HG03066 (cell line): ENCODE measurements at regions not wholly inside any gene's neighbourhood (a gene's known extent, or its start where the extent isn't known, plus 50 kb on each side); places are given as distances from the start of the nearest gene placed in this dataset.
A peak's percentile ranks its signal among the peaks of the same experiment; 100 is the strongest.

ENCODE experiments used
- ATAC-seq: cut with Tn5 transposase; IDR thresholded peaks from one replicate; pipeline ENCODE4 v1.9.1; 2021; ENCODE audit warnings: low read depth; ENCODE audit not compliant: unreplicated experiment

DNA sequence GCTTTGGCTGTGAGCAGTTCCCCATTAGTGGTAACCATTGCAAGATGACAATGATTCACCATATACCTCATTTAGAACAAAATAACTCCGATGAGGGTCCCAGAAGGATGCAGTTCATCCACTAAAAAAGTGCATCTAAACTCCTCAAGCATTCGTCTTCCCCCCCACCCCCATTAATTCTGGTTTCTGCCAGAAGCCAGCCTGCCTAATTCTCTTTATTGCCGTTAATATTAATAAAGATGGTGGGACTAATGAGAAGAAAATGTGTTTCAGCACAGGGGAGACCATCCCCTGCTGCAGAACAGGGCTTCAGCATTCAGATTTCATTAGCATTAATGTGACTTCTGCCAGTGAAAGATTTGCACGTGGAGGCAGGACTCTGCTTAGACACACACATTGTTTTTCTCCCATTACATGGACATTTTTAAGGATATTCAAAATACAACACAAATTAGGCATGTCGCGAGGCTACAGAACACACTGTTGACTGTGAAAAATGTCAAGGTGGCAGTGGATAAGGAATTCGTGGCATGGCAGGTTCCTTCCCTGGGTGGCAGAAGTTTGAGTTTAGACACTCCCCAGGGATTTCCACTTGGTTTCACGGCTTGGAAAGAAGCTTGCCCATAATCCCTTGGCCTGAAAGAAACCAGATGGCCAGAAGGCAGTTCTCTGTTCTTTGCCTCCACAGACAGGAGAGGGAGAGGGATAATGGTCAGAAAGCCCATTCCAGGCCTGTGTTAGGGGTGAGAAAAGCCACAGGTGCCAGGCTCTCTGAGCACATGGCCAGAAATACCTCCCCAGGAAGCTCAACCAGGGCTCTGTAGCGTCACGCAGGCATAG is 236.5 kb downstream of the FOXO1 start:
- no peak for ATAC-seq

DNA sequence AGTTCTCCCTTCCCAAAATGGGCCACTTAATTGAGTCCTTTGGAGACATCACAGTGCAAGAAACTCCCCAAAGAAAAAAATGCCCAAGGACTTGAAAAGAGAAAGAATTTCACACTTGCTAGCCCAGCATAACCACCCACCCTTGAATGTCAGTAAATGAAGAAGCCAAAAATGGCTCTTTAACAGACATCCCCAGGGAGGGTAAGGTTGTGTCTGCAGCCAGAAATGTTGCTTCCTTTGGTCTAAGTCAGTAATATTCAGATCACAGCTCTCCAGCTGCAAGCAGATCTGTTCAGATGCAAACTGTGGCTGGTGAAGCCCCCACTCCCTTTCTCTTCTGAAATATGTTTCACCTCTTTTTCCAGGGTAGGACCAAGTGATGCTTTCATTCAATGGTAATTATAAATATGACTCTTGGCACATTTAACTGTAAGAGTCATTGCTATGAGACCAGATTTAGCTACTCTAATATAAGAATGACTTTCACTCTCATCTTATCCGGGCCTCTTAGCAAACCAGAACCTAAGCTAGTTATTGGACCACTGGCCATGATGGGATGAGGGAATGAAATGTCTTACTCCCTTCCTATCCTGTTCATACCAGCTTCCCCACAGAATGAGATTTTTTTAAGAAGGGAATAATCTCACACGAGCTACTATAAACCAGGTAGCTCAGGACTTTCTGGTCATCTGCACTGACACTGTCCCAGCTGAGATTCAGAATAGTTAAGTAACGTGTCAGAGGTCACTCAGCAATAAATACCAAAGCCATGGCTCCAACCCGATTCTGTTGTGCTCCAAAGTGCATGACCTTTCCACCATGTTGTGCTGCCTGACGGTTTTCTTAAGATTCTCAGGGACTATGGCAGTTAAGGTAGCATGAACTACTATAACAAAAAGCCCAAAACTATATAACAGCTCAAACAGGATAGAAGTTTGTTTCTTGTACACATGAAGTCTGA is 234.1 kb downstream of the FOXO1 start:
- ATAC-seq: peak; percentile 64

DNA sequence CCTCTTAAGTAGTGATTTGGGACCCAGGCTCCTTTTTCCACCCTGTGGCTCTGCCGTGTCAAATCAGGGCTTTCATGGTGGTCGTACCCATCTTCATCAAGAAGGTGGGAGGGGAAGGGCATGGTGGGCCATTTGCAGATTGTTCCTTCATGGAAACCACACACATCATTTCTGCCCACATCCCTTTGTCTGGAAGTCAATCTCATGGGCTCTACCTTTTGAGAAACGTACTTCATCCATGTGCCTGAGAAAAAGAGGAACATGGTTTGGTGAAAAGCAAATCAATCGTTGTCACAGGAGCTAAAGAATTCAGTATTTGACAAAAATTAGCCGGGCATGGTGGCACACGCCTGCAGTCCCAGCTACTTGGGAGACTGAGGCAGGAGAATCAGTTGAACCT is 233.4 kb downstream of the FOXO1 start:
- ATAC-seq: no peak

DNA sequence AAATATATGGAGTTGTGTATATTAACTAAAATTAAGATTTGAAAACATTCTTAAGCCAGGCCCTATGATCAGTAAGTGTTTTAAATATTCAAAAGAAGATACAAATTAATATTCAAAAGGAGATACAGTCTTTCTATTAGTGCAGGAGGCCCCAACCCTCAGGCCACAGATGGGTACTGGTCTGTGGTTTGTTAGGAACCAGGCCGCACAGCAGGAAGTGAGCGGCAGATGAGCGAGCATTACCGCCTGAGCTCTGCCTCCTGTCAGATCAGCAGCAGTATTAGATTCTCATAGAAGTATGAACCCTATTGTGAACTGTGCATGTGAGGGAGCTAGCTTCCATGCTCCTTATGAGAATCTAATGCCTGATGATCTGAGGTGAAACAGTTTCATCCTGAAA is 232.9 kb downstream of the FOXO1 start:
- ATAC-seq: no peak

DNA sequence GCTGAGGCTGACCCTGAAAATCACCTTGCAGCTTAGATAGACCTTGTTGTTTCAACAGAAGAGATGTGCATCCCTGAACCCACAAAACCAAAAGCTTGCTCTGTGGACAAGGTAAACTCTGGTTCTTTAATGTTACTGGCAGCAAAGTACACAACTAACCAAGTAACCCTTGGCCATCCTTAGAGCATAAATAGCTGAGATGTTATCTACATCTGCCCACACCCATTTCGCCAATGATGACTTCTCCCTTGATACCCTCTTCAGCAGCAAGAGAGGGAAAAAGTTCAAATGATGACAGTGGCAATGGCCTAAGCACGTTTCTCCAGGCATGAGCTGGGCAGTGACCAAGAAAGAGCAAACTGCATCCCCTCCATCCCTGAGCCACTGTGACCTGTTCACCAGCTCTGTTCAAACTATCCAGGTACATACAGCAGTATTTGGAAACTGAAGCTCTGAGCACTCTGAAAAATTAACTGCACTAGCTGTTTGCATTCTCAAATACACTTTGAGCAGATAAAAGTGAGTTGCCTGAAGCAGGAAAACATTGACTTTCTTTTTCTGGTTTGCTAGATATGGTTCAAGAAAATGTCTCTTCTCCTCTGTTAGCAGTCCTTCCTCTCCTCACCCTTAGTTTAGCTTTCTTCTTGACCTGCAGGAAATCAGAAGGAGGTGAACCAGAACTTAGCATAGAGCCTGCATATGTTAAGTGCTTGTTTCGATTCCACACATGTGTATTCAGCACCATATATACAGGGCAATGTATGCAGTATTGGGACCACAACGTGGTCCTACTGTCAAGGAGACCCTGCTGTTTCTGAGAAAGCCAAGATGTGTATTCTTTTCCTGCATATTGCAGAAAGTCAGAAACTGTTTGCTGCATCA is 231.7 kb downstream of the FOXO1 start:
- ATAC-seq: no peak

DNA sequence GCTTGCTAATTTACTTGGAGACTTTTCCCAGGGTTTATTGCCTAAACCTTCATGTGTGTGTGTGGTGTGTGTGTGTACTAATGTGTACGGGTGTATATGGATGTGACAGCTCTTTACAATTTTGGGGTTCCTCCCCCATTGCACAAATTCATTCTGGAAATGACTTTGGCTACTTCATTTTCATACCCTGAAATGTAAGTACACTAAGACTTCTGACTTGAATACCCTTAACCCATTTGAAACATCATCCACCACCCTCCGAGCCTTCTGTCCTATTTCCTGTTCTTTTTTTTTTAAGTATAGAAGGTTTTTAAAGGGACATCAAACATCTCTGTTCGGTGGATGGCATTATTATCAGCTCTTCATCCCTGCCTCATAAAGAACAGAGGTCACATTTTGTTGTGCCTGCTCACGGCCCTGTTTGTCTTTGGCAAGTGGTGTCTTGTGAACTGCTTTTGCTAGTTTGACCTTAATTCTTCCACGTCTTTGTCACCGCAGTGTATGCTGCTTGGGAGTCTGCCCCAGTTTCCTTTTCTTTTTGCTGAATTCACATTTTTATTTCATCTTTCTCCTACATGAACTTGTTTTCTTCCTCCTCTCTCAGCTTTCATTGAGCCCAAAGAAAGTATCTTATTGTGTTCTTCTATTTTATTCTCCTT is 228.3 kb downstream of the FOXO1 start:
- no peak for ATAC-seq

DNA sequence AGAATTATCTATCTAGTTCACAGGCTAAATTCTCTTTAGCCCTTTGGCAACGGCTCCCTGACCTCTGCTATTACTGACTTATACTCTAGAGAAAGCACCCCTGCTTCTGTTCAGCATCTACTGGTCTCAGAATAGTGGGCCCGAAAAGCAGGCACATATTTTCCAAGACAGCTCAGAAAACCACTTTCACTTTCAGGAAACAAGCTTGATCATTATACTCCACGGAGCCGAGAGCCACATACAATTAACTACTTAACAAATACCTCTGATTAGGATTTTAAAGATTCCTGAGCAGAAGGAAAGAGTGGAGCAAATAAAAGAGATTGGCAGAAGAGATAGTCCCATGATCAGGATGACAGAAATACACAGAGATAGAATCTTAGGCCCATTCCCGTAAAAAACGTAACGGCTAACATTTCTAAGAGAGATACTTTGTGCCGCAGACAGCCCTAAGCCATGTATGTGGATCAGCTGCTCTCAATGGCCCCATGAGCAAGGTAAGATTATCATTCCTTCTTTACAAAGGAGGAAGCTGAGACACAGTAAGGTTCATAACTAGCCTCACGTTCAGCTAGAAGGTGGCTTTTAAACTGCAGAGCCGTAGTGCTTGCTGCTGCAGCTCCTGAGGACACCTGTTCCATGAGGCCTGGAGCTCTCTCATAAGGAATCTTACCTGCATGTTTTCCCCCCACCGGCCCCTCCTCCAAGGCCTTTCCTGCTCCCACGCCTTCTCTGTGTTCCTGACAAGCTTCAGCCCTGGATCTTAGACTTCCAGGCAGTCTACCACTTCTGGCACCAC is 227.2 kb downstream of the FOXO1 start:
- no peak for ATAC-seq

DNA sequence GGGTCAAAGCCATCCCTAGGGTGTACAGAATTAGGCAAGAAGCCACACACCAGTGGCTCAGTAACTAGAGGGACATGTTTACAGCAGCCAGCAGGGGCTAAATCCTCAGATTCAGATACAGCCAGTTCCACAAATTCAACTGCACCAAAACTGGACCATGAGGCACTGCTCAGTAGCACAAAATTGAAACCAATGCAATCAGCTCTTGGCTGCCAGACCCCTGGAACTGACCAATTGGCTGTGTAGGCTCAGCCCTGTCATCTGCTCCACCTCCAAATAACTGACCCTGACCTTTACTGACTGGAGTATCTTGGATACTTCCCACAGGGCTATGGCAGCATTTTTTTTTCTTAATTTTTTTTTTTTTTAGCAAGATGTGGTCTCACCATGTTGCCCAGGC is 226.5 kb downstream of the FOXO1 start:
- ATAC-seq: no peak

DNA sequence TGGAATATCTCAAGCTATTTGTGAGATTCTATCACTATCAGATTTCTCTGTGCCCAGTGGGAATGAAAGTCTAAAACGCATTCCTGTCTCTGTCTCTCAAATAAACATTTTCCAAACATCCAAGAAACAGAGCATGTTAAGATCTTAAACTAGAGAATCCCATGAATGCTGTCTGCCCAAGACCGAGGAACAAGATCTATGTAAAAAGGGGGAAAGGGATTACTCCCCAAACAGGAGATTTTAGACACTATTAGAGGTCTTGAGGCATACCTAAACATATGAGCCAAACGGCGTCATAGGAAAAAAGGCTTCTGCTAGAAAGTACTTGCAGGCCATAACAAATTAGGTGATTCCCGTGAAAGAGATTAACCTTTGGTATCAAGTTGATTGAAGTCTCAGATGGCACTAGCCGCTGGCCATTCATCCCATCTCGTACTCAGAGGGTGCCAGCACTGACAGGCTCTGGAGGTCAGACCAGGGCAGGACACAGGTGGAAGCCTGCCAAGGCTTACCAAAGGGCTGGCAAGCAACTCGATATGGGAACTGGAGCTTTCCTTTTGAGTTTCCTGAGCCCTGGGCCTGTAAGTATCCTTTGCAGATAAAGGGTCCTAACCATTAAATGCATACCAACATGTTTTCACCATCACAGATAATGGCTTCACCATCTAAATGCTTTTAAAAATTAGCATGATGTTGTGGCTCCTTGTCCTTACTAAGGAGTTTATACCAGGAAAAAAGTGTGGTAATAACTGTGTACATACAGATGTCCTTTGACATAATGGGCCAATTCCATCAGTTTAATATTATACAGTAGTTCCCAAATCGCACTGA is 225.2 kb downstream of the FOXO1 start:
- no peak for ATAC-seq

DNA sequence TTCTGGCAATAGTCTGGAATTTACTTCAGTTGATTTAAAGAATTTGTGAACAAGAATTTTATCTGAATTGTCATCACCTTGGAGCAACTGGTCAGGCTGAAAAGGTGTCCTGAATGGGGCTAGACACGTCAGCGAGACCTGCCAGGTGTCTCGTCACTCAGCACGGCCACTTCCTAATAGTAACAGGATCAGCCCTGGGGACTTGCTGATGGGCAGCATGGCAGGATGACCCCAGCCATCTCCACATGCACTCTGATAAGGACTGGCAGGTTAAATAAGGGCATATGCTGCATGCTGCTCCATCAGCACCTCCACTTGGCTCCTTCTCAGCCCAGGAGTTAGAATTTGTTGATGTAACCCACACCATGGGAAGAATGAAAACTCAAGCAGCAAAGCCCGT is 224.2 kb downstream of the FOXO1 start:
- ATAC-seq: no peak

DNA sequence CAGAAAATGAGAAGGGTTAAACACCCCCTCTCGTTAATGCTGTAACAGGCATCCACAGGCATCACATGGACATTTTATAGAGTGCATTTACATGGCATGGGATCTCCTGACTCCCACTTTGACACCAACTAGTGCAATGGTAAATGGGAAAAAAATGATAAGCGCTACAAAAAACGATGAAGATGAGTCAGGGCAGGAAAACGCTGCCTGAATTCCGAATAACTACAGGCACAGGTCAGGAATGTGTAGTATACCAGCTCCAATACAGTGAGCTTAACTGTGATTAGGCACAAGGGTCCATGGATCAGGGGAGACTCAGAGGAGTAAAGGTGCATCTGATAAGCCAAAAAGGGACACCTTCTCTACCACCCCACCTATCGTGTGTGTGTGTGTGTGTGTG is 223.6 kb downstream of the FOXO1 start:
- no peak for ATAC-seq

DNA sequence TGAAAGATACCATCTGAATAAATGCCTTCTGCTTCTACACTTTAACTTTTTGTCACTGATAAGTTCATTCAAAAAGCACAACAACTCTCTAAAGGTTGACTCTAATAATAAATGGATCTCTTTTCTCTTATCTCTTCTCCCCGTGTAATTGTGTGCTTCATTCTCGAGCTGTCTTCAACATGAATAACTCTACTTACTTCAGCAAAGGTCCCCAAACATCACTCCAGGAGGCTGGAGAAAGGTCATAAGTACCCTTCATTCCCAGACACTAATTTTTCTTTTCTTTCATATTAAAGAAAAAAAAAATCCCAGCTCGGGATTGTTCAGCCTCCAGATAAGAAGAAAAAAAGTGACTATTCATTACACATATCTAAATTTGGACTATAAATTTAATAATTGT is 222.2 kb downstream of the FOXO1 start:
- no peak for ATAC-seq

DNA sequence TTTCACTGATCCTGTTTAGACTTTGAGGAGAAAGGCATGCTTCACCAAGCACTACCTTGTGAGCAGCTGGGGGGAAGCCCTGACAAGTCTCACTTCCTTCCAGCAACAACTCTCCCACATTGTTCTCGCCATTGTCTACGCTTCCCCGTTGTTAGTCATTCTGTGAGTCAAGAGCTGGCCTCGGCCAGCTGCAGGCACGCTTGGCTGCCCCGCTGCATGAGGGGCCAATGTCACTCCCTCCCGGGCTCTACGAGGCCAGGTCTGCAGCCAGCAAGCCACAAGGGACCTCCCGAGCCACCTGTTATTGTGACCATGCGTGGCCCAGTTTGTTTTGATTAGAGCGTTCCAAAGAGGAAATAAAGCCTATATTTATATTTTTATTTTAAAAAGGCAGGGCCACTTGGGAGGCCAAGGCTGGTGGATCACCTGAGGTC is 220.9 kb downstream of the FOXO1 start:
- peak; percentile 99 for ATAC-seq

DNA sequence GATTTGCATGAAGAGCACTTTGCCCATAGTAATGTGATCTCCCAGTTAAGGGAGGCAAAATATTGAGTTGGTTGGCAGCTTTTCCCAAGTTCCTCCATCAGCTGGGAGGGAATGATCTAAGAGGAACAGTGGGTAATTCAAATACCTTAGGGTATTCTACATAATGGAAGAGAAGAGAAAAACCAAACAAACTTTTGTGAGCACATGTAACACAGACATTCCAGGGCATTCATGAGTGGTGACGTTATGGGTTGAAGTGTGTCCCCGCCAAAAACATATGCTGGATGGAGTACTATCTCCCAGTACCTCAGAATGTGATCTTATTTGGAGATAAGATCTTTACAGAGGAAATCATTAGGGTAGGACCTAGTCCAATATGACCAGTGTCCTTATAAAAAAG is 220.1 kb downstream of the FOXO1 start:
- ATAC-seq: no peak

DNA sequence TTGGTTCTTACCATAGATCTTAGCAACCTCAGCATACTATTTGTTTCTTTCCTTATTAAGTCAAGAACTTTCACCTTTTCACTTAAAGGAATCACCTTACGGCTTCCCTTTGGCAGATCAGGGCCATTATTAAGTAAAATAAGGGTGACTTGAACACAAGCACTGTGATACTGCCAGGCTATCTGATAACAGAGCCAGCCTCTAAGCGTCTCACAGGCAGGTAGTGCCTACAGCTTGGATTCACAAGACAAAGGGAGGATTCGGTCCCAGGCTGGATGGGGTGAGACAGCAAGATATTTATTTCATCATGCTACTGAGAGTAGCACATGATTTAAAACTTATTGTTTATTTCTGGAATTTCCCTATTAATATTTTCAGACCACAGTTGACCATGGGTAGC is 218.6 kb downstream of the FOXO1 start:
- no peak for ATAC-seq

DNA sequence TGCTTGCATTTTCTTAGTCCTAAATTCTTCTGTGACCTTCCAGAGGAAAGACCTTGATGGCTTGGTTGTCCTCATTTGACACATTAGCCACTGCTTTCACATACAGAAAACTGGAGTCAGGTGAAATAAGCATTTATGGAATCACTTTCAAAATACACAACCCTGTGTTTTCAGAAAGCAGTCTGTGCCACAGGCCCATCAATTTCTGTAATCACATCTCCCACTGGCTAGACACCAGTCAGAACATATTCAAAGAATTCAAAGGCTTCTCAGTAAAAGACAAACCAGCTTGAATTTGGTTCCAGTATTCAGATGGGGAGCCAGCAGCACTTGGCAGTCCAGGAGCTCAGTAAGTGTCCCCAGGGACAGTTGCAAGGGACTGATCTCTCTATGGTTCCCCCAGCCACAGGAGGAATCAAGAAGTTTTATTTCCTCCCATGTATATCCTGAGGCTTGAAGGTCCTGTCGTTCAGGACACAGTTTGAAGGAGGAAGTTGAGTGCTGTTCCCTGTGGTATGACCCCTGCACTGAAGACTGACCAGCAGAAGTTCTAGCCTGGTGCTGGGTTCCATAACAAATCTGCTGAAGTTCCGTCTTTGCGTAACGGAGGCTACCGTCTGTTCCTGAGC is 214.3 kb downstream of the FOXO1 start:
- ATAC-seq: no peak

DNA sequence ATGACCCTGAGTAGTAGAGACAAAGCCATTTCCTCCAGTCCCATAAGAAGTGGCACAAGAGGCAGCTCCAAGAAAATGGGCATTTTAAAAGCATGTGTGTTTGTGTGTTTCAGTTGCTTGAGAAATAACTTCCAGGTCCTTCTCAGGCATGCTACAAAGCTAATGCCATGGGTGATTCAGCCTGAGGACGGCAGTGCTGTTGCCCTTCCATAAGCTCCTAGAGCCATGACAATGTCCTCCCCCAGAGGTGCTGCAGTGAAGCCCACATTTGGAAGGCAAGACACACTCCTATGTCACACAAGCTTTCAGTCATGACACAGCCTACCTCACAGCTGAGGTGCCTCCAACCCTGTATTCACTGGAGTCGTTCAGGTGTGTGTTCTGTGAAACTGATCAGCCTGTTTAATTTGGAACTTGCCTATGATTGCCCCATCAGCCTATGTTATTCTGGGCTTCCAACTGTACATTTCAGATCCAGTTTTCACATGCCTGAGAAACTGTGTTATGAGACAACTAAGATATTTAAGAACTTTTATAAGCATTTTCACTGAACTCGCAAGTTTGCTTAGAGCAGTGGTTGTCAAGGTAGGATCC is 213.6 kb downstream of the FOXO1 start:
- no peak for ATAC-seq
